Sciatic nerve (tissue), 2 donors: ENCODE measurements at regions not wholly inside any gene's neighbourhood (a gene's known extent, or its start where the extent isn't known, plus 50 kb on each side); places are given as distances from the start of the nearest gene placed in this dataset.
A peak's percentile ranks its signal among the peaks of the same experiment; 100 is the strongest.

Experiments
- ATAC-seq: fragments of 200-7000 bp; cut with Tn5 transposase; one replicate; pipeline ENCODE4 v1.9.1; 2020; ENCODE audit warnings: mild to moderate bottlenecking, moderate library complexity
- DNase-seq: peaks from one replicate; pipeline ENCODE4 v3.0.0-alpha.2; 2020; ENCODE audit warnings: low spot score
- intact Hi-C: fragments of 100-400 bp; cut with DNase I; formaldehyde crosslinking; loops from one replicate; pipeline ENCODE4 v1.14.2; 2022
- donor health status: DM: no; HTN: no; CAD: no.
- donor health status: DM: no; HTN: no; CAD: no.

- peak; percentile 70 for ATAC-seq
- intact Hi-C loops = no loop called here
- DNase-seq = no peak
Observed at GRCh38 chr7:25481891-25482290, 253.6 kb upstream of the NPVF start.

- ATAC-seq (no peak), DNase-seq (no peak)
- intact Hi-C loops = no loop called here
Observed at GRCh38 chr7:25482631-25483030, 254.3 kb upstream of the NPVF start.

- no peak for ATAC-seq
- DNase-seq = no peak
- intact Hi-C loops = no loop called here
Observed at GRCh38 chr7:25485026-25485425, 256.7 kb upstream of the NPVF start.

GRCh38 chr7:25486656-25487055, 258.4 kb upstream of the NPVF start:
- ATAC-seq (no peak), DNase-seq (no peak)
- intact Hi-C loops = no loop called here

GRCh38 chr7:25493805-25494366, 265.6 kb upstream of the NPVF start:
- DNase-seq (no peak), ATAC-seq (no peak)
- intact Hi-C loops = no loop called here

- no peak for ATAC-seq
- intact Hi-C loops = no loop called here
- DNase-seq = no peak
Observed at GRCh38 chr7:25494896-25495295, 266.6 kb upstream of the NPVF start.

- peak; percentile 88 for ATAC-seq
- DNase-seq = no peak
- intact Hi-C loops = no loop called here
Observed at GRCh38 chr7:25495342-25496250, 267.3 kb upstream of the NPVF start.

- ATAC-seq (peak; percentile 75), DNase-seq (no peak)
- intact Hi-C loops = no loop called here
Observed at GRCh38 chr7:25496476-25497368, 268.4 kb upstream of the NPVF start.

GRCh38 chr7:25500393-25500921, 272.2 kb upstream of the NPVF start:
- ATAC-seq (no peak), DNase-seq (no peak)
- intact Hi-C loops = no loop called here

- ATAC-seq = no peak
- intact Hi-C loops = no loop called here
- no peak for DNase-seq
Observed at GRCh38 chr7:25503306-25503705, 275.0 kb upstream of the NPVF start.

- ATAC-seq (no peak), DNase-seq (no peak)
- intact Hi-C loops = no loop called here
Observed at GRCh38 chr7:25512061-25512687, 283.9 kb upstream of the NPVF start.

GRCh38 chr7:25515633-25516275, 287.5 kb upstream of the NPVF start:
- DNase-seq (no peak), ATAC-seq (no peak)
- intact Hi-C loops = no loop called here

GRCh38 chr7:25517906-25518305, 289.6 kb upstream of the NPVF start:
- intact Hi-C loops = no loop called here
- DNase-seq = no peak
- no peak for ATAC-seq

GRCh38 chr7:25520017-25520416, 291.7 kb upstream of the NPVF start:
- DNase-seq (no peak), ATAC-seq (no peak)
- intact Hi-C loops = no loop called here

GRCh38 chr7:25520516-25520915, 292.2 kb upstream of the NPVF start:
- intact Hi-C loops = no loop called here
- DNase-seq (no peak), ATAC-seq (no peak)

- no peak for DNase-seq
- intact Hi-C loops = no loop called here
- ATAC-seq = no peak
Observed at GRCh38 chr7:25521236-25521635, 292.9 kb upstream of the NPVF start.

- intact Hi-C loops = no loop called here
- ATAC-seq (no peak), DNase-seq (no peak)
Observed at GRCh38 chr7:25522727-25523126, 294.4 kb upstream of the NPVF start.

- intact Hi-C loops = no loop called here
- ATAC-seq = no peak
Observed at GRCh38 chr7:25527665-25528170, 299.4 kb upstream of the NPVF start.

More at GRCh38 chr7:25527665-25528170, 299.4 kb upstream of the NPVF start:
- no peak for DNase-seq
